Keratinocyte (primary cell): ENCODE measurements at regions not wholly inside any gene's neighbourhood (a gene's known extent, or its start where the extent isn't known, plus 50 kb on each side); places are given as distances from the start of the nearest gene placed in this dataset.

Source experiments
- DNase-seq: peaks from one replicate; pipeline ENCODE4 v3.0.0-alpha.2; 2011; ENCODE audit warnings: low read depth, missing footprints, low spot score
- FAIRE-seq: peaks from 2 replicates; lab custom pipeline; 2011; peaks lifted over from hg19 to GRCh38; lab: Jason Lieb, UNC
- H2AFZ ChIP-seq: 2 replicates; pipeline ENCODE4 v1.6.0; 2012; ENCODE audit warnings: low read length, control low read depth, inconsistent platforms; ENCODE audit not compliant: control insufficient read depth
- H3K27ac ChIP-seq: 2 replicates; pipeline ENCODE4 v1.5.1; 2011; ENCODE audit warnings: low read length; ENCODE audit not compliant: control insufficient read depth, insufficient read depth
- H3K27me3 ChIP-seq: 3 replicates; pipeline ENCODE4 v1.6.0; 2011; ENCODE audit warnings: low read length; ENCODE audit not compliant: control insufficient read depth, insufficient read depth; ENCODE audit errors: extremely low read depth
- H3K36me3 ChIP-seq, 2 experiments: 2 replicates in 1 of 2; 3 replicates in 1 of 2; pipeline ENCODE4 v1.5.1; 2011; ENCODE audit warnings: low read length in 2 of 2, mild to moderate bottlenecking in 1 of 2; ENCODE audit not compliant: control insufficient read depth in 2 of 2, insufficient read depth in 2 of 2; ENCODE audit errors: extremely low read depth in 1 of 2
- H3K4me1 ChIP-seq: 3 replicates; pipeline ENCODE4 v1.5.1; 2011; ENCODE audit warnings: low read length; ENCODE audit not compliant: control insufficient read depth, insufficient read depth; ENCODE audit errors: extremely low read depth
- H3K4me2 ChIP-seq: 3 replicates; pipeline ENCODE4 v1.6.0; 2011; ENCODE audit warnings: low read depth, low read length; ENCODE audit not compliant: control insufficient read depth, insufficient read depth; ENCODE audit errors: extremely low read depth
- H3K4me3 ChIP-seq, 3 experiments: fragments of 200-600 bp in 1 of 3; sonication (generic) in 1 of 3; 2 replicates in 2 of 3; 3 replicates in 1 of 3; pipeline ENCODE4 v1.5.1; 2011 to 2016; ENCODE audit warnings: low read length in 3 of 3, mild to moderate bottlenecking in 3 of 3, control low read depth in 2 of 3, inconsistent platforms in 1 of 3, low read depth in 1 of 3, mixed read lengths in 1 of 3, mixed run types in 1 of 3, moderate library complexity in 1 of 3; ENCODE audit not compliant: control insufficient read depth in 2 of 3, insufficient read depth in 2 of 3; ENCODE audit errors: extremely low read depth in 1 of 3
- H3K79me2 ChIP-seq: 2 replicates; pipeline ENCODE4 v1.6.0; 2012; ENCODE audit warnings: low read length; ENCODE audit not compliant: control insufficient read depth, insufficient read depth
- H3K9ac ChIP-seq: 3 replicates; pipeline ENCODE4 v1.6.0; 2011; ENCODE audit warnings: low read length; ENCODE audit not compliant: control insufficient read depth, insufficient read depth; ENCODE audit errors: extremely low read depth
- H3K9me1 ChIP-seq: 3 replicates; pipeline ENCODE4 v1.6.0; 2011; ENCODE audit warnings: low read length; ENCODE audit not compliant: control insufficient read depth, insufficient read depth; ENCODE audit errors: extremely low read depth
- H3K9me3 ChIP-seq: 2 replicates; pipeline ENCODE4 v1.5.1; 2012; ENCODE audit warnings: low read depth, low read length; ENCODE audit not compliant: control insufficient read depth
- H4K20me1 ChIP-seq: 3 replicates; pipeline ENCODE4 v1.6.0; 2011; ENCODE audit warnings: low read length; ENCODE audit not compliant: control insufficient read depth, insufficient read depth; ENCODE audit errors: extremely low read depth
- EZH2 ChIP-seq: IDR thresholded peaks from one replicate; pipeline ENCODE4 v1.6.1; 2012; ENCODE audit warnings: inconsistent platforms, mild to moderate bottlenecking, low read length, moderate library complexity
- dilution Hi-C: fragments of 300-500 bp; cut with MboI; formaldehyde crosslinking; loops from one replicate; pipeline ENCODE4 v1.7.0; 2020; ENCODE audit warnings: low sequenced_read_pairs; ENCODE audit not compliant: extremely low pct_ligation_motif_present
- TF ChIP-seq, protein P1 (sequence below), 3 experiments: IDR thresholded peaks in 1 of 3; conservative IDR thresholded peaks in 1 of 3; optimal IDR thresholded peaks in 1 of 3; 2 replicates in 2 of 3; 3 replicates in 1 of 3; pipeline versions ENCODE3 to v1.5.1; 2011; ENCODE audit warnings: low read length in 3 of 3, mild to moderate bottlenecking in 3 of 3, moderate library complexity in 2 of 3, control low read depth in 1 of 3, inconsistent platforms in 1 of 3; ENCODE audit not compliant: insufficient read depth in 2 of 3; ENCODE audit errors: extremely low read depth in 1 of 3

DNA sequence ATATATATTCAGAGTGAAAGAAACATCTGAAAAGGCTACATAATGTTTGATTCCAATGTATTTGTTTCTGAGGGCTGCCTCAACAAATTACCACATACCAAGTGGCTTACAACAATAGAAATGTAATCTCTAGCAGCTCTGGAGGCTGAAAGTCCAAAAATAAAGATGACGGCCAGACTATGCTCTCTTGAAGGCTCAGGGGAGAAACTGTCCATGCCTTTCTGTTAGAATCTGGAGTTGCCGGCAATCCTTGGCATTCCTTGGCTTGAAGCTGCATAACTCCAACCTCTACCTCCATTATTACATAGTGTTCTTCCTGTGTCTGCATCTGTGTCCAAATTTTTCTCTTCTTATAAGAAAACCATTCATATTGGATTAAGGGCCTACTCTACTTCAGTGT lies 68.1 kb upstream of the PLEKHG7 start:
- FAIRE-seq (no peak), DNase-seq (no peak)
- Histone ChIP-seq H2AFZ (no peak overlapping the region), H4K20me1 (no peaks in the 10 kb centered on the region), H3K4me2 (no peak overlapping the region), H3K79me2 (no peaks in the 10 kb centered on the region), H3K9ac (no peak overlapping the region), H3K9me1 (no peaks in the 10 kb centered on the region), H3K4me1 (no peaks in the 10 kb centered on the region), H3K27me3 (no peaks in the 10 kb centered on the region), H3K4me3 (no peak overlapping the region), H3K36me3 (no peaks in the 10 kb centered on the region), H3K27ac (no peak overlapping the region), H3K9me3 (no peaks in the 10 kb centered on the region)
- dilution Hi-C loops: no loop called here
- TF ChIP-seq, protein P1, sequence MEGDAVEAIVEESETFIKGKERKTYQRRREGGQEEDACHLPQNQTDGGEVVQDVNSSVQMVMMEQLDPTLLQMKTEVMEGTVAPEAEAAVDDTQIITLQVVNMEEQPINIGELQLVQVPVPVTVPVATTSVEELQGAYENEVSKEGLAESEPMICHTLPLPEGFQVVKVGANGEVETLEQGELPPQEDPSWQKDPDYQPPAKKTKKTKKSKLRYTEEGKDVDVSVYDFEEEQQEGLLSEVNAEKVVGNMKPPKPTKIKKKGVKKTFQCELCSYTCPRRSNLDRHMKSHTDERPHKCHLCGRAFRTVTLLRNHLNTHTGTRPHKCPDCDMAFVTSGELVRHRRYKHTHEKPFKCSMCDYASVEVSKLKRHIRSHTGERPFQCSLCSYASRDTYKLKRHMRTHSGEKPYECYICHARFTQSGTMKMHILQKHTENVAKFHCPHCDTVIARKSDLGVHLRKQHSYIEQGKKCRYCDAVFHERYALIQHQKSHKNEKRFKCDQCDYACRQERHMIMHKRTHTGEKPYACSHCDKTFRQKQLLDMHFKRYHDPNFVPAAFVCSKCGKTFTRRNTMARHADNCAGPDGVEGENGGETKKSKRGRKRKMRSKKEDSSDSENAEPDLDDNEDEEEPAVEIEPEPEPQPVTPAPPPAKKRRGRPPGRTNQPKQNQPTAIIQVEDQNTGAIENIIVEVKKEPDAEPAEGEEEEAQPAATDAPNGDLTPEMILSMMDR (optimal IDR thresholded peaks at IDR 0.05 in 1 of 3, IDR thresholded peaks at IDR 0.05 in 1 of 3, conservative IDR thresholded peaks at IDR 0.05 in 1 of 3; ENCODE audit: extremely low read depth in 1 of 3, insufficient read depth in 2 of 3, low read length in 3 of 3): no peak
- no peak for TF ChIP-seq EZH2

- FAIRE-seq (no peak), DNase-seq (no peak)
- no peak overlapping the region for H3K9ac ChIP-seq
- no peak overlapping the region for H2AFZ ChIP-seq
- H3K4me2 ChIP-seq: no peak overlapping the region
- H3K36me3 ChIP-seq: no peaks in the 10 kb centered on the region
- H3K27ac ChIP-seq: no peak overlapping the region
- no peaks in the 10 kb centered on the region for H3K9me3 ChIP-seq
- dilution Hi-C loops: no loop called here
- no peaks in the 10 kb centered on the region for H3K4me1 ChIP-seq
- no peaks in the 10 kb centered on the region for H3K27me3 ChIP-seq
- H4K20me1 ChIP-seq: no peaks in the 10 kb centered on the region
- no peak for TF ChIP-seq EZH2
- no peaks in the 10 kb centered on the region for H3K9me1 ChIP-seq
- H3K4me3 ChIP-seq: no peak overlapping the region
- H3K79me2 ChIP-seq: no peaks in the 10 kb centered on the region
Observed at GRCh38 chr12:92634202-92634601, 68.6 kb upstream of the PLEKHG7 start.

DNA sequence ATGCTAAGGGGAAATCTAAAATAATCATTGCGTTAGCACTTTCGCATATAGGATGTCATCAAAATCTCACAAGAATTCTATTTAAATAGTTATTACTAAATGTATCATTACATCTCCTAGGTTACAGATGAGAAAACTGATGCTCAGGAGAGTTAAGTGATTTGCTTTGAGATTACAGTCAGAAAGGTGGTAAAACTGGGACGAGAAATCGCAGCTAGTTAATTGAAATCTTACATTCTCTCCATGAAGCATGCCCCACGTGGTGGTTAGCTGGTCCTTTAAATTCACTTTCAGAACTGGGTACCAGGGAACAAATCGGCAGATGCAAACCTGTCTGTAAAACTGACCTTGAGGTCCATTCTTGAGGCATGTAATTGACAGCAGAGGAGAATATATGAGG lies 71.8 kb upstream of the PLEKHG7 start:
- no peak overlapping the region for H3K4me3 ChIP-seq
- no peaks in the 10 kb centered on the region for H3K79me2 ChIP-seq
- H4K20me1 ChIP-seq: no peaks in the 10 kb centered on the region
- no peak overlapping the region for H3K27ac ChIP-seq
- no peak overlapping the region for H3K9ac ChIP-seq
- H3K9me3 ChIP-seq: no peaks in the 10 kb centered on the region
- dilution Hi-C loops: no loop called here
- FAIRE-seq: no peak
- H3K9me1 ChIP-seq: no peaks in the 10 kb centered on the region
- no peaks in the 10 kb centered on the region for H3K27me3 ChIP-seq
- no peaks in the 10 kb centered on the region for H3K4me1 ChIP-seq
- H3K4me2 ChIP-seq: no peak overlapping the region
- H3K36me3 ChIP-seq: no peaks in the 10 kb centered on the region
- no peak for DNase-seq
- TF ChIP-seq, protein P1 (optimal IDR thresholded peaks at IDR 0.05 in 1 of 3, IDR thresholded peaks at IDR 0.05 in 1 of 3, conservative IDR thresholded peaks at IDR 0.05 in 1 of 3; ENCODE audit: extremely low read depth in 1 of 3, insufficient read depth in 2 of 3, low read length in 3 of 3): no peak
- no peak for TF ChIP-seq EZH2
- no peak overlapping the region for H2AFZ ChIP-seq
